Peyer's patch (tissue), 4 donors: ENCODE measurements at regions not wholly inside any gene's neighbourhood (a gene's known extent, or its start where the extent isn't known, plus 50 kb on each side); places are given as distances from the start of the nearest gene placed in this dataset.
"Not testable (repeated sequence)": the region's sequence is repeated elsewhere in the genome, so short reads cannot be mapped to it uniquely, and the experiment has no call there.

Source experiments
- POLR2A ChIP-seq, 2 donors: fragments of 450-650 bp; IDR thresholded peaks; one replicate each; pipeline ENCODE4 v1.5.1; 2017; ENCODE audit warnings: antibody characterized with exemption in 2 of 2, mild to moderate bottlenecking in 2 of 2, moderate library complexity in 2 of 2
- TF ChIP-seq, protein P1 (sequence below), 6 experiments: fragments of 450-650 bp in 4 of 6; fragments of 200-600 bp in 2 of 6; sonication (generic) in 1 of 6; IDR thresholded peaks; one replicate each; pipeline ENCODE4 v1.5.1; 2017 to 2019; ENCODE audit warnings: antibody characterized with exemption in 6 of 6, mild to moderate bottlenecking in 3 of 6, moderate library complexity in 1 of 6

DNA sequence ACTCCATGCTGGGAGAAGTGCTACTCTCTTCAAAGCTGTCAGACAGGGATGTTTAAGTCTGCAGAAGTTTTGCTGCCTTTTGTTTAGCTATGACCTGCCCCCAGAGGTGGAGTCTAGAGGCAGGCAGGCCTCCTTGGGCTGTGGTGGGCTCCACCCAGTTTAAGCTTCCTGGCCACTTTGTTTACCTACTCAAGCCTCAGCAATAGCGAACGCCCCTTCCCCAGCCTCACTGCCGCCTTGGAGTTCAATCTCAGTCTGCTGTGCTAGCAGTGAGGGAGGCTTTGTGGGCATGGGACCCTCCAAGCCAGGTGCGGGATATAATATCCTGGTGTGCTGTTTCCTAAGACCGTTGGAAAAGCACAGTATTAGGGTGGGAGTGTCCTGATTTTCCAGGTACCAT is 715.9 kb downstream of the IPMK start:
- TF ChIP-seq, protein P1, sequence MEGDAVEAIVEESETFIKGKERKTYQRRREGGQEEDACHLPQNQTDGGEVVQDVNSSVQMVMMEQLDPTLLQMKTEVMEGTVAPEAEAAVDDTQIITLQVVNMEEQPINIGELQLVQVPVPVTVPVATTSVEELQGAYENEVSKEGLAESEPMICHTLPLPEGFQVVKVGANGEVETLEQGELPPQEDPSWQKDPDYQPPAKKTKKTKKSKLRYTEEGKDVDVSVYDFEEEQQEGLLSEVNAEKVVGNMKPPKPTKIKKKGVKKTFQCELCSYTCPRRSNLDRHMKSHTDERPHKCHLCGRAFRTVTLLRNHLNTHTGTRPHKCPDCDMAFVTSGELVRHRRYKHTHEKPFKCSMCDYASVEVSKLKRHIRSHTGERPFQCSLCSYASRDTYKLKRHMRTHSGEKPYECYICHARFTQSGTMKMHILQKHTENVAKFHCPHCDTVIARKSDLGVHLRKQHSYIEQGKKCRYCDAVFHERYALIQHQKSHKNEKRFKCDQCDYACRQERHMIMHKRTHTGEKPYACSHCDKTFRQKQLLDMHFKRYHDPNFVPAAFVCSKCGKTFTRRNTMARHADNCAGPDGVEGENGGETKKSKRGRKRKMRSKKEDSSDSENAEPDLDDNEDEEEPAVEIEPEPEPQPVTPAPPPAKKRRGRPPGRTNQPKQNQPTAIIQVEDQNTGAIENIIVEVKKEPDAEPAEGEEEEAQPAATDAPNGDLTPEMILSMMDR (IDR thresholded peaks at IDR 0.05): not testable (repeated sequence)
- TF ChIP-seq POLR2A (IDR thresholded peaks at IDR 0.05): not testable (repeated sequence)
